ENCODE measurements at regions not wholly inside any gene's neighbourhood (a gene's known extent, or its start where the extent isn't known, plus 50 kb on each side); places are given as distances from the start of the nearest gene placed in this dataset.
A peak's percentile ranks its signal among the peaks of the same experiment; 100 is the strongest.
"Not testable (repeated sequence)": the region's sequence is repeated elsewhere in the genome, so short reads cannot be mapped to it uniquely, and the experiment has no call there.

- Histone ChIP-seq H3K4me3 (no peak overlapping the region), H3K4me1 (ENCODE audit: low read depth) (peaks cover 7% of the 10 kb centered on the region), H3K9me3 (peaks cover 4% of the 10 kb centered on the region), H3K36me3 (ENCODE audit: low read depth) (no peaks in the 10 kb centered on the region)
- ATAC-seq, result peak; percentile 93
- DNase-seq, result peak in 1 of 3 donors; percentile 64
- no peak for TF ChIP-seq CTCF (IDR thresholded peaks at IDR 0.05)
- intact Hi-C loops (cut with DNase I, micrococcal nuclease), result no loop called here
Measured at GRCh38 chr21:19048098-19048672, 644.6 kb upstream of the TMPRSS15 start.

- ATAC-seq (peak; percentile 58), DNase-seq (peak in 1 of 3 donors; percentile 13)
- intact Hi-C loops (cut with DNase I, micrococcal nuclease), result no loop called here
- TF ChIP-seq CTCF (IDR thresholded peaks at IDR 0.05), result no peak
- Histone ChIP-seq H3K36me3 (ENCODE audit: low read depth) (no peaks in the 10 kb centered on the region), H3K9me3 (peaks cover 4% of the 10 kb centered on the region), H3K4me3 (no peak overlapping the region), H3K4me1 (ENCODE audit: low read depth) (peaks cover 7% of the 10 kb centered on the region)
Measured at GRCh38 chr21:19049567-19049966, 646.0 kb upstream of the TMPRSS15 start.

GRCh38 chr21:19065164-19065563 lies 661.6 kb upstream of the TMPRSS15 start:
- intact Hi-C loops (cut with DNase I, micrococcal nuclease), result no loop called here
- H3K4me3 ChIP-seq, result no peak overlapping the region
- TF ChIP-seq CTCF (IDR thresholded peaks at IDR 0.05), result no peak
- no peaks in the 10 kb centered on the region for H3K4me1 ChIP-seq (ENCODE audit: low read depth)
- DNase-seq (no peak), ATAC-seq (no peak)
- no peaks in the 10 kb centered on the region for H3K36me3 ChIP-seq (ENCODE audit: low read depth)
- H3K9me3 ChIP-seq, result no peaks in the 10 kb centered on the region

GRCh38 chr21:19076031-19076430 lies 672.4 kb upstream of the TMPRSS15 start:
- TF ChIP-seq CTCF (IDR thresholded peaks at IDR 0.05), result no peak
- no peak for ATAC-seq
- DNase-seq, result no peak
- Histone ChIP-seq H3K4me1 (ENCODE audit: low read depth) (no peaks in the 10 kb centered on the region), H3K9me3 (peaks cover 13% of the 10 kb centered on the region), H3K4me3 (no peak overlapping the region), H3K36me3 (ENCODE audit: low read depth) (no peaks in the 10 kb centered on the region)
- intact Hi-C loops (cut with DNase I, micrococcal nuclease), result no loop called here

GRCh38 chr21:19109694-19110093 lies 706.1 kb upstream of the TMPRSS15 start:
- intact Hi-C loops (cut with DNase I, micrococcal nuclease), result no loop called here
- no peaks in the 10 kb centered on the region for H3K4me1 ChIP-seq (ENCODE audit: low read depth)

GRCh38 chr21:19119259-19119658 lies 715.7 kb upstream of the TMPRSS15 start:
- DNase-seq; H3K9me3 ChIP-seq; intact Hi-C loops (cut with DNase I, micrococcal nuclease); H3K4me3 ChIP-seq; H3K4me1 ChIP-seq (ENCODE audit: low read depth); ATAC-seq; H3K36me3 ChIP-seq (ENCODE audit: low read depth): not testable (repeated sequence)

More at GRCh38 chr21:19109694-19110093, 706.1 kb upstream of the TMPRSS15 start:
- no peak for TF ChIP-seq CTCF (IDR thresholded peaks at IDR 0.05)
- DNase-seq, result no peak
- no peaks in the 10 kb centered on the region for H3K9me3 ChIP-seq
- ATAC-seq, result no peak
- no peak overlapping the region for H3K4me3 ChIP-seq
- no peaks in the 10 kb centered on the region for H3K36me3 ChIP-seq (ENCODE audit: low read depth)
